Left lung (tissue), 4 donors: ENCODE measurements at regions not wholly inside any gene's neighbourhood (a gene's known extent, or its start where the extent isn't known, plus 50 kb on each side); places are given as distances from the start of the nearest gene placed in this dataset.
A peak's percentile ranks its signal among the peaks of the same experiment; 100 is the strongest.
"Not testable (repeated sequence)": the region's sequence is repeated elsewhere in the genome, so short reads cannot be mapped to it uniquely, and the experiment has no call there.

Experiments used
- ATAC-seq: fragments of 200-7000 bp; cut with Tn5 transposase; one replicate; pipeline ENCODE4 v1.9.1; 2020; ENCODE audit warnings: moderate library complexity
- DNase-seq, 4 donors: peaks; one replicate each; pipeline ENCODE4 v3.0.0-alpha.2; 2013 to 2020
- H3K27ac ChIP-seq, 2 donors: fragments of 200-600 bp; sonication (generic) in 1 of 2; one replicate each; pipeline versions ENCODE4 v1.5.0 to v1.8.0; 2020 to 2021
- H3K27me3 ChIP-seq, 2 donors: fragments of 200-600 bp; sonication (generic) in 1 of 2; one replicate each; pipeline versions ENCODE4 v1.5.0 to v1.8.0; 2020 to 2021
- H3K36me3 ChIP-seq, 2 donors: fragments of 200-600 bp; sonication (generic) in 1 of 2; one replicate each; pipeline versions ENCODE4 v1.5.0 to v1.8.0; 2020 to 2021
- H3K4me1 ChIP-seq, 2 donors: fragments of 200-600 bp; one replicate each; pipeline ENCODE4 v1.8.0; 2021
- H3K4me3 ChIP-seq, 2 donors: fragments of 200-600 bp; sonication (generic) in 1 of 2; one replicate each; pipeline versions ENCODE4 v1.5.0 to v1.8.0; 2020 to 2021; ENCODE audit warnings: mild to moderate bottlenecking in 1 of 2
- H3K9me3 ChIP-seq, 2 donors: fragments of 200-600 bp; sonication (generic) in 1 of 2; one replicate each; pipeline versions ENCODE4 v1.5.0 to v1.8.0; 2020 to 2021
- intact Hi-C, 2 donors: fragments of 100-400 bp; cut with DNase I; formaldehyde crosslinking; loops; one replicate each; pipeline versions ENCODE4 v1.11.2 to v1.14.2; 2022
- TF ChIP-seq, protein P1 (sequence below), 2 donors: fragments of 200-600 bp; sonication (generic) in 1 of 2; IDR thresholded peaks; one replicate each; pipeline versions ENCODE4 v1.5.0 to v1.8.0; 2021; ENCODE audit warnings: antibody characterized with exemption in 2 of 2
- donor health status: DM: no; HTN: yes; CAD: no.
- donor health status: DM: no; HTN: no; CAD: no.

DNA sequence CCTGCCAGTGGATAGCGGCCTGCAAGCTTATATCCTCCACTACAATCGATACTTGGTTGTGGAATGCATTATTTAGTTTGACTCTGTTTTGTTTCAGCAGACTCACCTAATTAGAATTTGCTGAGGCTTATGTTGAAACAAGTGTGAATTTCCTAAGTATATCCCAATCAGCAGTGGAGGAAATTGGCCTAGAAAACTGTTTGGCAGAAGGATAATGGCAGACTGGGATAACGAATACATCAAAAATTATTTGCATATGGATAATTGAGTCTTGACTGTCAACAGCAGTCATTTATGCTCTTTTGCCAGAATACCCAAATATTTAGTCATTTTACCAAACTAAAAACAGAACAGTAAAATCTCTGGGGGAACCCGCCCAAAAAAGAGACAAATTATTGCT lies 261.0 kb downstream of the DOK5 start:
- no peak overlapping the region for H3K4me3 ChIP-seq
- no peaks in the 10 kb centered on the region for H3K4me1 ChIP-seq
- no peak overlapping the region for H3K27ac ChIP-seq
- ATAC-seq = no peak
- no peaks in the 10 kb centered on the region for H3K36me3 ChIP-seq
- intact Hi-C loops = no loop called here
- H3K27me3 ChIP-seq = no peaks in the 10 kb centered on the region
- TF ChIP-seq, protein P1, sequence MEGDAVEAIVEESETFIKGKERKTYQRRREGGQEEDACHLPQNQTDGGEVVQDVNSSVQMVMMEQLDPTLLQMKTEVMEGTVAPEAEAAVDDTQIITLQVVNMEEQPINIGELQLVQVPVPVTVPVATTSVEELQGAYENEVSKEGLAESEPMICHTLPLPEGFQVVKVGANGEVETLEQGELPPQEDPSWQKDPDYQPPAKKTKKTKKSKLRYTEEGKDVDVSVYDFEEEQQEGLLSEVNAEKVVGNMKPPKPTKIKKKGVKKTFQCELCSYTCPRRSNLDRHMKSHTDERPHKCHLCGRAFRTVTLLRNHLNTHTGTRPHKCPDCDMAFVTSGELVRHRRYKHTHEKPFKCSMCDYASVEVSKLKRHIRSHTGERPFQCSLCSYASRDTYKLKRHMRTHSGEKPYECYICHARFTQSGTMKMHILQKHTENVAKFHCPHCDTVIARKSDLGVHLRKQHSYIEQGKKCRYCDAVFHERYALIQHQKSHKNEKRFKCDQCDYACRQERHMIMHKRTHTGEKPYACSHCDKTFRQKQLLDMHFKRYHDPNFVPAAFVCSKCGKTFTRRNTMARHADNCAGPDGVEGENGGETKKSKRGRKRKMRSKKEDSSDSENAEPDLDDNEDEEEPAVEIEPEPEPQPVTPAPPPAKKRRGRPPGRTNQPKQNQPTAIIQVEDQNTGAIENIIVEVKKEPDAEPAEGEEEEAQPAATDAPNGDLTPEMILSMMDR (IDR thresholded peaks at IDR 0.05) = no peak
- DNase-seq = no peak
- H3K9me3 ChIP-seq = no peaks in the 10 kb centered on the region

DNA sequence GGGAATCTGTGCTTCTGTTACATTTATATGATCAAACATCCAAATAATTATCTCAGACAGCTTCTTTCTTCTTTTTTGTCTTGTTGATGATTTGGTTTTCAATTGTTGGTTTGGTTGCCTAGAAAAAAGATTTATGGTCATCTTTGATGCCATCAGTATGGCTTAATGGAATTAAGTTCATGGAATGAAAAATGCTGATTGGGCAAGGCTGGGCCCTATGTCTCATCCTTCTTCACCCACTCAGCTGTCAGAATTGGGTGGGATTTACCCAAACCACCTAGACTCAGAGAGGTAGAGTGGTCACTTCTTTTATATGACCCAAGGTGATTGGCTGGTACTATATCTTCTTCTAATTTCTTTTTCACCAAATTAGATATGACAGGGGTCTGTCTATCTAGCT lies 258.3 kb downstream of the DOK5 start:
- Histone ChIP-seq H3K36me3 (no peaks in the 10 kb centered on the region), H3K4me1 (no peaks in the 10 kb centered on the region), H3K27ac (no peak overlapping the region), H3K27me3 (no peaks in the 10 kb centered on the region), H3K9me3 (no peaks in the 10 kb centered on the region), H3K4me3 (no peak overlapping the region)
- ATAC-seq (no peak), DNase-seq (no peak)
- intact Hi-C loops = no loop called here
- TF ChIP-seq, protein P1 (IDR thresholded peaks at IDR 0.05) = no peak

DNA sequence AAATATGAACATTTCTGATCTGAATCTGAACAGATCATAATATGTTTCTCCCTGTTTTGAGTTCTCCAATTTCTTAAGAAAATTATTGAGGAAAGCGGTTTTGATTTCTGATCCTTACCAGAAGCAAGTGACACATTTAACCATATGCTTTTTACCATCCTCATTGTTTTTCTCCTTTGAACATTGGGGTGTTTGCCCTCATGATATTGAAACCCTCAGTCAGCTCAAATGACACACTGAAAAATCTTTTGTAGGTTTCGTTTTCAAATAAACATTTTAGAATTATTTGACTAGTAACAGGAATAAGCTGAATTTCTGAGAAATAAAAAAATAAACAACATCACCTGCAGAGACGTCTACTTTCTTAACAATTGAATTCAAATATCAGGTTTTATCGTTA lies 252.1 kb downstream of the DOK5 start:
- H3K4me3 ChIP-seq = no peak overlapping the region
- TF ChIP-seq, protein P1 (IDR thresholded peaks at IDR 0.05) = no peak
- no peaks in the 10 kb centered on the region for H3K36me3 ChIP-seq
- intact Hi-C loops = no loop called here
- H3K9me3 ChIP-seq = no peaks in the 10 kb centered on the region
- no peaks in the 10 kb centered on the region for H3K4me1 ChIP-seq
- no peak for ATAC-seq
- no peak for DNase-seq
- no peaks in the 10 kb centered on the region for H3K27me3 ChIP-seq
- no peak overlapping the region for H3K27ac ChIP-seq

DNA sequence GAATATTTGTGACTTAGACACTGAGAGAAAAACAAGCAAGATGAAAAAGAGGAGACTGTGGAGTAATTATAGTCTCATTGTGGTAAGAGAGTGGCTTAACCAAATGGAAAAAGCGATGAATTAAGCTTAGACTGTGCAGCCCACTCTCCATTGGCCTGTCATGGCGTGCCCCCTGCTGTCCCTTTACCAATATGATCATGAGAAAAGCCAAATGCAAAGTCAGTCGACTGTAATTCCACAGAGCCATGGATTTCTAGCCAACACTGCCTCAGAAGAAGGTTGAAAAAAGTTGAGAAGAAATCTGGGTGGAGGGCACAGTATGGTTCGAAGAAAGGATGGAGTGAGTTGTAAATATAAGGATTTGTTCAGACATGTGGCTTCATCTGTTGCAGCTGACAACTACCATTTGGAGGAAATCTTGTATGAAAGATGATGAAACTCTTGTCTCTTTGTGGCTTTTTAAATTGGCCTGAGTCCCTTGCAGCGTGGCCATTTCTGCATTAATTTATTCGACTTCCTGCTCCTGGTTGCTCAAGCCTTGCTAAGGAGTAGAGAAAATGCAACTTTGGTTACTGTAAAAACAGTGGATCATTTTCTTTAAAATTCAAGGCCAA lies 251.4 kb downstream of the DOK5 start:
- TF ChIP-seq, protein P1 (IDR thresholded peaks at IDR 0.05) = no peak
- no peaks in the 10 kb centered on the region for H3K4me1 ChIP-seq
- H3K27me3 ChIP-seq = no peaks in the 10 kb centered on the region
- intact Hi-C loops = no loop called here
- H3K27ac ChIP-seq = no peak overlapping the region
- no peaks in the 10 kb centered on the region for H3K36me3 ChIP-seq
- peak in 2 of 4 donors; percentile 18 to 49 for DNase-seq
- peak; percentile 45 for ATAC-seq
- H3K4me3 ChIP-seq = no peak overlapping the region
- H3K9me3 ChIP-seq = no peaks in the 10 kb centered on the region

DNA sequence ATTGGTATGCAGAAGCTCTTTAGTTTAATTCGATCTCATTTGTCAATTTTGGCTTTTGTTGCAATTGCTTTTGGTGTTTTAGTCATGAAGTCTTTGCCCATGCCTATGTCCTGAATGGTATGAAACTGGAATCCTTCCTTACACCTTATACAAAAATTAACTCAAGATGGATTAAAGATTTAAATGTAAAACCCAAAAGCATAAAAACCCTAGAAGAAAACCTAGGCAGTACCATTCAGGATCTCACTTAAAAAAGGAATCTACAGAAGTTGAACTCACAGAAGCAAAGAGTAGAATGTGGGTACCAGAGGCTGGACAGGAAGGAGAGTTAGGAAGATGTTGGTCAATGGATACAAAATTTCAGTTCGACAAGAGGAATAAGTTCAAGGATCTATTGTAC lies 249.9 kb downstream of the DOK5 start:
- H3K36me3 ChIP-seq, H3K4me1 ChIP-seq, intact Hi-C loops, H3K27me3 ChIP-seq, H3K4me3 ChIP-seq, DNase-seq, H3K9me3 ChIP-seq, ATAC-seq, H3K27ac ChIP-seq: not testable (repeated sequence)

DNA sequence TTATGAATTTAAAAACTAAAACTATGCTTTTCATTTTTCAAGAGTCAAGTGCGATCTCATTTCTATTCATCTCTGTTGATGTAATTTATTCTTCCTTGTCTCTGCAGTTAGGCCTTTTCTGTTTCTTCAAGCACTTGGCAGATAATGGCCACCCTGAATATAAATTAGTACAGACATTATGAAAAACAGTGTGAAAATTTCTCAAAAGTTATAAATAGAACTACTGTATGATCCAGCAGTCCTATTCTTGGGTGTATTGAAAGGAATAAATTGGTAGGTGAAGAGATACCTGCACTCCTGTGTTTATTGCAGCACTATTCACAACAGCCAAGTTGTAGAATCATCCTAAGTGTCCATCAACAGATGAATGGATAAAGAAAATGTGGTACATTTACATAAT lies 248.3 kb downstream of the DOK5 start:
- Histone ChIP-seq H3K36me3 (no peaks in the 10 kb centered on the region), H3K27me3 (no peaks in the 10 kb centered on the region), H3K4me3 (no peak overlapping the region), H3K9me3 (no peaks in the 10 kb centered on the region), H3K4me1 (no peaks in the 10 kb centered on the region), H3K27ac (no peak overlapping the region)
- ATAC-seq (no peak), DNase-seq (no peak)
- TF ChIP-seq, protein P1 (IDR thresholded peaks at IDR 0.05) = no peak
- intact Hi-C loops = no loop called here
